HG02759 (cell line): ENCODE measurements at regions not wholly inside any gene's neighbourhood (a gene's known extent, or its start where the extent isn't known, plus 50 kb on each side); places are given as distances from the start of the nearest gene placed in this dataset.
"Not testable (repeated sequence)": the region's sequence is repeated elsewhere in the genome, so short reads cannot be mapped to it uniquely, and the experiment has no call there.

Experiments used
- ATAC-seq: cut with Tn5 transposase; IDR thresholded peaks from one replicate; pipeline ENCODE4 v1.9.1; 2021; ENCODE audit warnings: mild to moderate bottlenecking, moderate library complexity; ENCODE audit not compliant: unreplicated experiment

GRCh38 chr10:130499541-130499940, 363.4 kb downstream of the GLRX3 start:
- no peak for ATAC-seq

- ATAC-seq: no peak
These were observed 364.2 kb downstream of the GLRX3 start for GRCh38 chr10:130500261-130501000.

GRCh38 chr10:130507461-130507860, 371.3 kb downstream of the GLRX3 start:
- no peak for ATAC-seq

- ATAC-seq: no peak
These were observed 373.9 kb downstream of the GLRX3 start for GRCh38 chr10:130509881-130510689.

GRCh38 chr10:130510755-130511154, 374.6 kb downstream of the GLRX3 start:
- no peak for ATAC-seq

GRCh38 chr10:130511766-130512165, 375.6 kb downstream of the GLRX3 start:
- no peak for ATAC-seq

- no peak for ATAC-seq
These were observed 376.7 kb downstream of the GLRX3 start for GRCh38 chr10:130512936-130513335.

- ATAC-seq: no peak
These were observed 377.7 kb downstream of the GLRX3 start for GRCh38 chr10:130513686-130514476.

- ATAC-seq: no peak
These were observed 379.5 kb downstream of the GLRX3 start for GRCh38 chr10:130515670-130516069.

GRCh38 chr10:130516141-130516735, 380.0 kb downstream of the GLRX3 start:
- ATAC-seq: no peak

- ATAC-seq: not testable (repeated sequence)
These were observed 382.7 kb downstream of the GLRX3 start for GRCh38 chr10:130518921-130519320.

GRCh38 chr10:130519791-130520190, 383.6 kb downstream of the GLRX3 start:
- ATAC-seq: no peak

- ATAC-seq: no peak
These were observed 395.1 kb downstream of the GLRX3 start for GRCh38 chr10:130531312-130531711.

GRCh38 chr10:130541090-130541489, 404.9 kb downstream of the GLRX3 start:
- no peak for ATAC-seq

GRCh38 chr10:130542761-130543160, 406.6 kb downstream of the GLRX3 start:
- no peak for ATAC-seq

- ATAC-seq: no peak
These were observed 407.6 kb downstream of the GLRX3 start for GRCh38 chr10:130543794-130544193.

- ATAC-seq: no peak
These were observed 408.9 kb downstream of the GLRX3 start for GRCh38 chr10:130545122-130545521.

- ATAC-seq: no peak
These were observed 409.5 kb downstream of the GLRX3 start for GRCh38 chr10:130545697-130546096.

GRCh38 chr10:130546841-130547240, 410.6 kb downstream of the GLRX3 start:
- ATAC-seq: no peak

GRCh38 chr10:130547368-130547767, 411.2 kb downstream of the GLRX3 start:
- ATAC-seq: no peak
